SH-SY5Y (cell line): ENCODE measurements at regions not wholly inside any gene's neighbourhood (a gene's known extent, or its start where the extent isn't known, plus 50 kb on each side); places are given as distances from the start of the nearest gene placed in this dataset.

Experiments
- GATA2 ChIP-seq: IDR thresholded peaks from 2 replicates; pipeline ENCODE4 v1.6.1; 2011; ENCODE audit warnings: mild to moderate bottlenecking, low read depth, low read length
- GATA3 ChIP-seq: IDR thresholded peaks from 2 replicates; pipeline ENCODE4 v1.6.1; 2011; ENCODE audit warnings: low read depth, mild to moderate bottlenecking, low read length, moderate library complexity

DNA sequence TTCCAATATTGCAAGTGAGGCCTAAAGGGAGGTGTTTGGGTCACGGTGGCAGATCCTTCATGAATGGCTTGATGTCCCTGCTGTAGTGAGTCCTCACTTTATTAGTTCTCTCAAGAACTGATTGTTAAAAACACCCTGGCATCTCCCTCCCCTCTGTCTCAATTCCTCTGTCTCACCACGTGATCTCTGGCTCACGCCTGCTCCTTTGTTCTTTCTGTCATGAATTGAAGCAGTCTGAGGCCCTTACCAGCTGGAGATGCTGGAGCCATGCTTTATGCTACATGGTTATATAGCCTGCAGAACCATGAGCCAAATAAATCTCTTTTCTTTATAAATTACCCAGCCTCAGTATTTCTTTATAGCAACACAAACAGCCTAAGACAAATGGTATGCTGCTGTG lies 980.7 kb upstream of the GRIA3 start:
- TF ChIP-seq GATA2 (no peak), GATA3 (no peak)
